Lower lobe of right lung (tissue), 2 donors: ENCODE measurements at regions not wholly inside any gene's neighbourhood (a gene's known extent, or its start where the extent isn't known, plus 50 kb on each side); places are given as distances from the start of the nearest gene placed in this dataset.

ENCODE experiments used
- ATAC-seq, 2 donors: fragments of 200-7000 bp; cut with Tn5 transposase; one replicate each; pipeline ENCODE4 v1.9.1; 2020 to 2022; ENCODE audit warnings: mild to moderate bottlenecking in 2 of 2, moderate library complexity in 2 of 2
- DNase-seq: peaks from one replicate; pipeline ENCODE4 v3.0.0-alpha.2; 2020
- H3K27ac ChIP-seq: fragments of 200-600 bp; one replicate; pipeline ENCODE4 v1.8.0; 2022
- H3K27me3 ChIP-seq: fragments of 200-600 bp; one replicate; pipeline ENCODE4 v1.8.0; 2022; ENCODE audit warnings: low read depth
- H3K36me3 ChIP-seq: fragments of 200-600 bp; one replicate; pipeline ENCODE4 v1.8.0; 2022; ENCODE audit warnings: mild to moderate bottlenecking
- H3K4me1 ChIP-seq: fragments of 200-600 bp; one replicate; pipeline ENCODE4 v1.8.0; 2022
- H3K4me3 ChIP-seq: fragments of 200-600 bp; one replicate; pipeline ENCODE4 v1.8.0; 2022; ENCODE audit warnings: mild to moderate bottlenecking
- H3K9me3 ChIP-seq: fragments of 200-600 bp; one replicate; pipeline ENCODE4 v1.8.0; 2022
- CTCF ChIP-seq: fragments of 200-600 bp; IDR thresholded peaks from one replicate; pipeline ENCODE4 v1.8.0; 2022; ENCODE audit warnings: antibody characterized with exemption, mild to moderate bottlenecking
- intact Hi-C: fragments of 100-400 bp; cut with DNase I; formaldehyde crosslinking; loops from one replicate; pipeline ENCODE4 v1.11.0; 2022
- donor health status: DM: no; HTN: yes; CAD: no; lungs with severe emphysema.

DNA sequence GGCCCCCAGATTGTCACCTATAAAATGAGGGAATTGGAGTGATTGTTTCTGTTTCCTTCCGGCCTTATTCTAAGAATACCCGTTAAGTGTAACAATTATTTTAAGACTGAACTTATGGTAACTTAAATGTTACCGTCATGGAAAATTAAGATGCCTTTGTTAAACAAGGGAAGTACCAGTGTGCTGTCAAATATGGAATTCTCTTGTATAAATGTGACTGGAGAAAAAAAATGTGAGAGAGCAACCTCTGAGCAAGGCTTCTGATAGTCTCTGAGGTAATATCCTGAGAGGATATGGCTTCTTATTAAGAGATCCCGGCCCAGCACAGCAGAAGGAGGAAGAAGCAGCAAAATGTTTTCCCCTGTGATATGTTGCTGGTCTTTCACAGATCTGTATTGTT, 480.7 kb upstream of the ADAMTS9 start:
- Histone ChIP-seq H3K4me3 (no peak overlapping the region), H3K9me3 (no peaks in the 10 kb centered on the region), H3K27ac (no peak overlapping the region), H3K36me3 (no peaks in the 10 kb centered on the region), H3K27me3 (no peaks in the 10 kb centered on the region), H3K4me1 (peaks cover 11% of the 10 kb centered on the region)
- no peak for ATAC-seq
- TF ChIP-seq CTCF, result no peak
- no peak for DNase-seq
- intact Hi-C loops, result no loop called here

DNA sequence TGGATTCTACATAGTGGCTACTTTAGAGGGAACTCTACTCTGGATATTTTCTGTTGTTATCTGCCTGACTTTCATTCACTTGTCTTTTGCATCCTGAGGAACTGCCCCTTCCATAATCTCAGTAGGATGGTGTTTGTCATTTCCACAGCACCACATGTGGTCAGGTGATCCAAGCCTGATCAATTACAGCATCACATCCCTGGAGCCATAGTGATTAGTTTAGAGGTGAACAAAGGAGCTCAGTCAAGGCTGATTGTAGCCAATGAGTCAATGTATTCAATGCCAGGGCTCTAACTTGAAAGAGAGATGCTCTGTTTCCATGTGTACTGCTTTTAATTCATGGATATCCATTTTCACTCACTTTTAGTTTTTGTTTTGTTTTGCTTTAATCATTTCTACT, 478.7 kb upstream of the ADAMTS9 start:
- intact Hi-C loops, result no loop called here
- TF ChIP-seq CTCF, result no peak

DNA sequence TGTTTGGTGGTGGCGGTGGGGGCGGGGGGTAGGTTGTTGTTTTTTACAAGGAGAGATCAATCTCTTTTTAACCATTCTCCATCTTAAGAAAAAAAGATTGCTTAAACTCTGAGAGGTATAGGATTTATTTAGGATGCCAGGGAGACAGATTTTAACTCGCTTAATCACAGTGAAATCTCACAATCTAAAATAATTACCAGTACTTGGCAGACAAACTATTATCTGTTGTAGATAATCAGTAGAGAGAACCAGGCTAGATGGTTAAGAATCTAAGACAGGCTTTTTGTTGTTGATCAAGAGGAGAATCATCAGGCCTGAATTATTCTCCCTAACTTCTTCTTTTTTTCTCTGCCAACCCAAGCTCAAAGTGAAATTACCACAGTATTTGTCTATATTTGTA, 470.2 kb upstream of the ADAMTS9 start:
- intact Hi-C loops, result no loop called here
- DNase-seq (no peak), ATAC-seq (no peak)
- no peaks in the 10 kb centered on the region for H3K4me1 ChIP-seq
- no peak overlapping the region for H3K4me3 ChIP-seq
- no peaks in the 10 kb centered on the region for H3K9me3 ChIP-seq
- H3K36me3 ChIP-seq, result no peaks in the 10 kb centered on the region
- no peak overlapping the region for H3K27ac ChIP-seq
- TF ChIP-seq CTCF, result no peak
- no peaks in the 10 kb centered on the region for H3K27me3 ChIP-seq

More for the DNA sequence above, 478.7 kb upstream of the ADAMTS9 start:
- ATAC-seq (no peak), DNase-seq (no peak)
- Histone ChIP-seq H3K9me3 (no peaks in the 10 kb centered on the region), H3K27ac (no peak overlapping the region), H3K4me1 (peaks cover 11% of the 10 kb centered on the region), H3K4me3 (no peak overlapping the region), H3K27me3 (no peaks in the 10 kb centered on the region), H3K36me3 (no peaks in the 10 kb centered on the region)

DNA sequence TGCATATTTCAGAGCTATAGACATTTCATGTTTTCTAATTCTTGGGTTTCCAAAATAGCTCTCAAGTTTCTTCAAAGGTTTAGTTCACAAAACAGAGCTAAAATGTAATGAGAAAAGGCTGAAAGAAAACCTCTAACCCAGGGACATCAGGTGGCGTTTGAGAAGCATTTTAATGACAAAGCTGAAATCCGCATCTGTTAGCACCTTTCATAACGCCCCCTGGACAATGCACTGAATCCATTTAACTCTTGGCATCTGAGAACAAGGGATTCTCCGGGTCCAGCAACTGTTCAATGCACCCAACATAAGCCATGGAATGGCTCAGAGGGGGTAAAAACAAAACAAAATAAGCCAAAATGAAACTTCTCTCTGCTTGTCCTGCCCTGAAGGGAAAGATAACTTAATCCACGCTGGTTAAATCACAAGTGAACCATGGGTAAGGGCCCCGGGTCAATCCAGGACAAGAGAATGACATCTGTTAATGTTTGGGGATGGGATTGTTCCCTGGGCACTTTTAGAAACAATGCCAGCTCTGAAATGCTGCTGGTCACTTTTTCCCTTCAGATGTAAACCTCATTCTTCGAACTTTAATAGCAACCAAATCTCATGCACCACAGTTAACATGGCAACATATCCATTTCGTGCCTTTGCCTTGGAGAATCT, 466.2 kb upstream of the ADAMTS9 start:
- Histone ChIP-seq H3K4me1 (no peaks in the 10 kb centered on the region), H3K9me3 (no peaks in the 10 kb centered on the region), H3K4me3 (no peak overlapping the region), H3K27ac (no peak overlapping the region), H3K27me3 (no peaks in the 10 kb centered on the region), H3K36me3 (no peaks in the 10 kb centered on the region)
- intact Hi-C loops, result no loop called here
- ATAC-seq, result no peak
- no peak for TF ChIP-seq CTCF
- no peak for DNase-seq

- no peak for DNase-seq
- no peak for TF ChIP-seq CTCF
- Histone ChIP-seq H3K4me3 (no peak overlapping the region), H3K9me3 (no peaks in the 10 kb centered on the region), H3K36me3 (no peaks in the 10 kb centered on the region), H3K27me3 (no peaks in the 10 kb centered on the region), H3K27ac (no peak overlapping the region), H3K4me1 (no peaks in the 10 kb centered on the region)
- intact Hi-C loops, result no loop called here
- peak in 1 of 2 donors; percentile 41 for ATAC-seq
These were observed 463.9 kb upstream of the ADAMTS9 start for GRCh38 chr3:65151666-65152065.
